IPS DF 6.9 (cell line): ENCODE measurements at regions not wholly inside any gene's neighbourhood (a gene's known extent, or its start where the extent isn't known, plus 50 kb on each side); places are given as distances from the start of the nearest gene placed in this dataset.

Experiments
- DNase-seq: peaks from one replicate; pipeline ENCODE4 v3.0.0-alpha.2; 2013; ENCODE audit warnings: low read depth, low spot score
- H3K27ac ChIP-seq: one replicate; pipeline ENCODE4 v1.5.1; 2013; ENCODE audit warnings: low read length, control low read depth
- H3K27me3 ChIP-seq: 2 replicates; pipeline ENCODE4 v1.6.1; 2013; ENCODE audit warnings: mild to moderate bottlenecking, low read length; ENCODE audit not compliant: control insufficient read depth, insufficient read depth
- H3K36me3 ChIP-seq: 2 replicates; pipeline ENCODE4 v1.6.1; 2013; ENCODE audit warnings: low read length; ENCODE audit not compliant: control insufficient read depth, insufficient read depth
- H3K4me1 ChIP-seq: 2 replicates; pipeline ENCODE4 v1.6.1; 2013; ENCODE audit warnings: low read length; ENCODE audit not compliant: control insufficient read depth, insufficient read depth
- H3K4me3 ChIP-seq: 2 replicates; pipeline ENCODE4 v1.5.1; 2013; ENCODE audit warnings: mild to moderate bottlenecking, low read length
- H3K9me3 ChIP-seq: 2 replicates; pipeline ENCODE4 v1.6.1; 2013; ENCODE audit warnings: low read length, inconsistent platforms; ENCODE audit not compliant: control insufficient read depth, insufficient read depth
- WGBS: extraction: QIAGEN DNeasy Blood & Tissue Kit; methylation state at CpG from one replicate; pipeline ENCODE4 v1.1.7; 2013; ENCODE audit warnings: mixed read lengths, missing lambda C conversion rate; ENCODE audit not compliant: insufficient read length, insufficient coverage; 5-methylcytosine and 5-hydroxymethylcytosine counted together

- Histone ChIP-seq H3K27me3 (no peaks in the 10 kb centered on the region), H3K27ac (no peak overlapping the region), H3K4me1 (0 out of 2 replicates have a peak, but pooled peaks cover 3% of the 10 kb centered on the region), H3K9me3 (no peaks in the 10 kb centered on the region), H3K36me3 (no peaks in the 10 kb centered on the region), H3K4me3 (no peak overlapping the region)
- DNase-seq: no peak
- no CpG with 5 or more reads among the region's 4 CpGs for WGBS
Measured at GRCh38 chr10:92789786-92790185, 58.5 kb upstream of the EXOC6 start.

- Histone ChIP-seq H3K36me3 (no peaks in the 10 kb centered on the region), H3K27ac (no peak overlapping the region), H3K4me1 (0 out of 2 replicates have a peak, but pooled peaks cover 3% of the 10 kb centered on the region), H3K4me3 (no peak overlapping the region), H3K9me3 (no peaks in the 10 kb centered on the region), H3K27me3 (no peaks in the 10 kb centered on the region)
- no CpG with 5 or more reads among the region's 2 CpGs for WGBS
- no peak for DNase-seq
Measured at GRCh38 chr10:92790440-92790839, 57.9 kb upstream of the EXOC6 start.

GRCh38 chr10:92792661-92793060, 55.7 kb upstream of the EXOC6 start:
- DNase-seq: no peak
- Histone ChIP-seq H3K36me3 (no peaks in the 10 kb centered on the region), H3K4me3 (no peak overlapping the region), H3K27me3 (no peaks in the 10 kb centered on the region), H3K4me1 (0 out of 2 replicates have a peak, but pooled peaks cover 3% of the 10 kb centered on the region), H3K27ac (no peak overlapping the region), H3K9me3 (no peaks in the 10 kb centered on the region)
- no CpG with 5 or more reads among the region's 1 CpG for WGBS
